MM.1S (cell line): ENCODE measurements at regions not wholly inside any gene's neighbourhood (a gene's known extent, or its start where the extent isn't known, plus 50 kb on each side); places are given as distances from the start of the nearest gene placed in this dataset.

ENCODE experiments used
- CTCF ChIP-seq: fragments of 300-600 bp; sonication (generic); IDR thresholded peaks from 2 replicates; pipeline ENCODE4 v1.5.1; 2016; ENCODE audit warnings: antibody characterized with exemption, low read length, mixed read lengths
- EZH2 ChIP-seq: fragments of 300-600 bp; sonication (generic); optimal IDR thresholded peaks from 2 replicates; pipeline ENCODE3; 2017; ENCODE audit warnings: low read depth, mild to moderate bottlenecking, antibody characterized with exemption, low read length, mixed read lengths
- EZH2phosphoT487 ChIP-seq: fragments of 300-600 bp; sonication (generic); IDR thresholded peaks from 2 replicates; pipeline ENCODE4 v1.6.1; 2018; ENCODE audit warnings: antibody characterized with exemption, low read length

- TF ChIP-seq CTCF (no peak), EZH2 (no peak), EZH2phosphoT487 (no peak)
Observed at GRCh38 chr1:53408013-53408754, 51.0 kb upstream of the DMRTB1 start.
